Stimulated activated CD4-positive, alpha-beta T cell treated with anti-CD3 and anti-CD28 coated beads, Interleukin-1b, Interleukin-23, amount 100 ng/mL, for 48 hours (primary cell): ENCODE measurements at regions not wholly inside any gene's neighbourhood (a gene's known extent, or its start where the extent isn't known, plus 50 kb on each side); places are given as distances from the start of the nearest gene placed in this dataset.
A peak's percentile ranks its signal among the peaks of the same experiment; 100 is the strongest.

ENCODE experiments used
- DNase-seq: peaks from one replicate; pipeline ENCODE4 v3.0.0-alpha.2; 2020

DNA sequence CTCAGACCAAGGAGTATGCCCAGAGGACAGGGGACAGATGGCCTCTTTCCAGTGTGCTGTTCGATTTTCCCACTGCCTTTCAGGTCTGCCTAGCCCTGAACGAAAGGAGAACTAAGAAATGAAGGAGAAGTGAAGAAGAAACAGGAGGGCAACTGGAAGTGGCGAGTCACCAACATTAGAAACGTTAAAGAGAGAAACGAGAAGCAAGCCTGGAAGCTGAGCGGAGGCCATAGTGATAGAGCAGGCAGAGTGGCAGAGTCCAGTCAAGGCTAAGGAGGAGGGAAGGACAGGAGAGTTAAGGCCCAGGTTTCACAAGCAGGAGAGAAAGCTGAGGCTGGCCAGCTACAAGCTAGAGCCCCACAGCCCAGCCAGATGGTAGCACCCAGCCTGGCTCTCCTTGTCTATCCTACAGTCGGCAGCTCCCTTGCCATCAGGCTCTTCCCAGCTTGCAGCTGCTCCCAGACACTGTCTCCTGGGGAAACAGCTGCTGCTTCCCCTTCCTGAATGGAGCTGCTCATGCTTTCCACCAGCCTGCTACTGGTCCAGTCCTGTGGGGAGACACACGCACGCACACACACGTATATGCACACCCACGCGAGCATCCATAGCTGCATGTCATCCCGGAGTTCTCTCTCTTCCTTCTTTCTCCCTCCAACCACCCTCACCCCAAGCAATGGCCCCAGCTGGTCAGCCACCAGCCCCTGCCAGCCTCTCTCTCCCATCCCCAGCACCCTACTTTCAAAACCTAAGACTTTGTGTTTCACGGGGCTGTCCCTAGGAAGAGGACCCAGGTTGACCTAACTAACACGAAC, 139.7 kb upstream of the CCND2 start:
- no peak for DNase-seq

DNA sequence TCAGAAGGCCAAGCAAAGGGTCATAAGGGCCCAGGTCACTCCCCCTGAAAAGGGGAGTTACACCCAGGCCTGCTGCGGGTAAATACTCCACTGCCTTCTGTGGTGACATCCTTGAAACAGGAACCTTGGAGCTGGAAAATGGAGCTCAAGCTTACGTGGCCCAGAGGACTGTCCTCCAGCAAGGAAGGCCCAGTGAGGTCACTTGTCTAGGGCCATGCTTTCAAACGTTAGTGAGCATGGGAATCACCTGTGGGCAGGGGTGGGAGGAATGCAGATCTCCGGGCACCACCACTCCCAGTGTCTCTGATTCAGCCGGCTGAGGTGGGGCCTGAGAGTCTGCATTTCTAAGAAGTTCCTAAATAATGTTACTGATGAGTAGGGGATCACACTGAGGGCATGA, 140.5 kb upstream of the CCND2 start:
- no peak for DNase-seq

DNA sequence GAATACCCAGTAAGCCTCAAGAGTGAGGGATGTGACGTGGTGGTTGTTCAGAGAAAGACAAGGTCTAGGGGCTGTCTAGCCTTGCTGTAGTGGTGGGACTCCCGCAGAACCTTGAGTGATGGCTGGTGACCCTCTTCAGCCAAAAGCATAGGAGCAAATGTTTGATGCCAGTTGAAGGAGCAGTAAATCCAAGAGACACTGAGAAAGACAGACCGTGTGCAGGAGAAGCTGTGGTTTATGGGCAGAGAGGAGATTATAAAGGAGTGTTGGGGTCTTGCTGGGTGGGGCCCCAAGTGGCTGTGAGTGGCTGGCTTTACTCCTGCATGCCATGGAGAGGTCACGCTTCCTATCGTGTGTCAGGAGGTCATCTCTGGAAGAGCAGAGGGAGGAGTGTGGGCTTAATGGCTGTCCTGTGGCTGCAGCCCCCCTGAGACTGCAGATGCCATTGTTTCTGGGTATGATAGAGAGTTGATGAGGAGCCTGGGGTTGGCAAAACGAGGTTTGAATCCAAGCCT, 152.0 kb upstream of the CCND2 start:
- no peak for DNase-seq

DNA sequence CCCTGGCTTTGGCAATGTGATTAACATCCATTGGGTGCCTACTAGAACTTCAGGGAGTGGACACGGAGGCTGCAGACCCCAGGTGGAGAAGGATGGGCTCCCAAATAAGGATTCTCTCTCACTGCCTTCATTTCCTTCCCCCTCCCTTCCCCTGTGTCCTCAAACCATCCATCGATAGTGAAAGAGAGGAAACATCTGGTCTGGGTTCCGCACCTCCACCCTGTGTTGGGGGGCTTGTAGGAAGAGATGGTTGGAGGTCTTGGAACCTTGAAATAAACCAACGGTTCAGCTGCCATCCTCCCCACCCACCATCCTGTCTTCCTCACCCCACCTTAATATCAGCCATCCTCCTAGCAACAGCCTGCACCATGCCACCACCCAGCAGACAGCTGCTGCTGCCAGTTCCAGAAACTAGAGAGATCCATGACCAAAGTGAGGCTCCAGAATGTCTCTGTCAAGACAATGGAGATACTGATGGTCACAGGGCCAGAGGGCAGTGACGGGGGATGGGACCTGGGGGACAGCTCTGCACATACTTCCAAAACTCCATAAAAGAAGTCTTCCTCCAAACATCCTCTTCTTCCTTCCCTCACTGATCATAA, 153.1 kb upstream of the CCND2 start:
- no peak for DNase-seq

DNA sequence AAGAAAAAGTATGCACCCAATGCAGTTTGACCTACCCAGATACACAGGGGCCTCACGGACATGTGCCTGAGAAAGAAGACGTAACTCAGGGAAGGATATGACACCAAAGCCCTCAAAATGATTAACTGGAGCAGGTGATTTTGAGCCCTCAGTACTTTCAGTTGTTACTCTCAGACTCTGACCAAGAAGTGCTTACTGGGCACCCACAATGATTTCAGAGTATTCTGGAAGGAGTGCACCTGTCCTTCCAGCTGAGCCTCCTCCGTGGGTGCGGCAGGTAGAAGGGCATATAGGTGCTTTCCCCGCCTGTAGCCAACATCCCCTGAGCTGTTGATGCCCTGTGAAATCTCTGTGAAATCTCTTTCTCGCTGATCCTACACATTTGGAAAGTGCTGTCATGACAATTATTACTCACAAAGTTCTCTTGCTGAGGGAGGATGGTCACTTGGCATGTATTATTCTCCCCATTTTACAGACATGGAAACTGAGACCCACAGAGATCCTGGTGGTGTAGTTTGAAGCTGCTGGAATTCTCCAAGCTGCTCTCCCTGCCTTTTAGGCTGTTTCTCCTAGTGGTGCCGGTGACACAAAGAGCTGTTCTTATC, 154.3 kb upstream of the CCND2 start:
- DNase-seq = peak; percentile 84

DNA sequence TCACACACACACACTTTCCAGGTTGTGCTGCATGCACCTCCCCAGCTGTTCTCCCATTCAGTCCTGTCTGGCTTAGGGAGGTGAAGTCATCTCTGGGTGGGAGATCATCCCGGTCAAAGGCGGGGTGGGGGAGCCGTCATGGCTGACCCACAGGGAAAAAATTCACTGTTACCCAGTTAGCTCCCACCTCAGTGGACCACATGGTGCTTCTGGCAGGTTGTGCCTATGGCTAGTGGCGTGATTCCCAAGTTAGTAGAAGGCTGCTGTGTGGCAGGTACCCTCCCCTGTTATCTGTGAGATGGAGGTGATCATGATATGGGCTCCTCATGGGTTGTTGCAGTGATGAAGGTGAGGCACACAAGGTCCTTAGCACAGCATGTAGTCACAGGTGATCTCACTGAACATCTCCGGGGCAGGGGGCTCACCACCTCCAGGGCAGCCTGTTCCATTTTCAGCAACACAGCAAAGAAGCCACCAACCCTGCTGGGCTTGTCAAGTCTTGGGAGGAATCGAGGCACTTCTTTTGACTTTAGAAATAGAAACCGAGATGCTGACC, 154.9 kb upstream of the CCND2 start:
- DNase-seq = peak; percentile 54

DNA sequence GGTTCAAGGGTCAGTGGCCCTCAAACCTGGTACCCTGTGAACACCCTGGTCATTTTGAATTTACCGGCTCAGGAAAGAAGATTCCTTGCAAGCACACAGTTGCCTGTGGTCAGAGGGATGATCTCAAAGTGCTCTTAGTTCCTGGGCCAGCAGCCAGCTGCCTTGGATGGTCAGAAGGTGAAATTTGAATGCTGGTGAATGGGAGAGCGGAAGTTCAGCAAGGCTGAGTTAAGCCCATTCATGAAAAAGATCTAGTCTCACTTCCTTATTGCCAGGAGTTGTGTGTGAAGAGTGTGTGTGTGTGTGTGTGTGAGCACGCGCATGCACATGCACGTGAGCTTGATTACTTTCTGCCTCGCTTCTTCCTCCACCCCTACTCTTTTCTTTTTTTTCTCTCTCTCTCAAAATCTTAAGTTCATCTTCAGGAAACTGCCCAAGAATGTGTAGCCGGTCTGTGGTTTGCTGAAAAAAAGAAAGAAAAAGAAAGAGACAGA, 155.5 kb upstream of the CCND2 start:
- DNase-seq = no peak

DNA sequence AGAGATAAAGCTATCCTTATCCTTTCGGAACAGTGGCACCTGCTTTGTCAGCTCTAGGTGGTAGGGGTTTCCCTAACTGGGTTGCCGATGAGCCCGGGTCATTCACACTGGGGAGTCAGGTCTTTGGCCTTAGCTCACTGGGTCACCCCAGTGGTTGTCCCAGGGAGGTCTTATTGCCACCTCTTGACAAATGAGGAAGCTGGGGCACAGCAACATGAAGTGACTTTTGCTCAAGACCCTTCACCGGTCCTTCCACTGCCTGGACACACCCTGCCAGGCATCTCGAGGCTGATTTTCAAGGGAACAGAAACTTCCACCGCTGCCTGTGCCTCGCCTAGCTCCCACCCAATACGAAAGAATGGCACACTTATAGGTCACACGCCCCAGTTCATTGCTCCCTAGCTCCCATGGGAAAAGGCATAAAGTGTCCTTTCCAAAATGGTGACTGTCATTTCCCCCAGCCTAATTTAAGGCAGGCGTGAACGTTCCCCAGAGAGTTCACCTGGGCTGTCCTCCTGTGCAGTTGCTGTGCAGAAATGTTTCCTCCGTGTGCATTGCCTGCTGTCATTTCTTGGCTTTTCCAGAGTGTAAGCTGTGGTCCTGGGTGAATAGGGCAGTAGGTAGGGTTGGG, 156.1 kb upstream of the CCND2 start:
- DNase-seq = no peak

DNA sequence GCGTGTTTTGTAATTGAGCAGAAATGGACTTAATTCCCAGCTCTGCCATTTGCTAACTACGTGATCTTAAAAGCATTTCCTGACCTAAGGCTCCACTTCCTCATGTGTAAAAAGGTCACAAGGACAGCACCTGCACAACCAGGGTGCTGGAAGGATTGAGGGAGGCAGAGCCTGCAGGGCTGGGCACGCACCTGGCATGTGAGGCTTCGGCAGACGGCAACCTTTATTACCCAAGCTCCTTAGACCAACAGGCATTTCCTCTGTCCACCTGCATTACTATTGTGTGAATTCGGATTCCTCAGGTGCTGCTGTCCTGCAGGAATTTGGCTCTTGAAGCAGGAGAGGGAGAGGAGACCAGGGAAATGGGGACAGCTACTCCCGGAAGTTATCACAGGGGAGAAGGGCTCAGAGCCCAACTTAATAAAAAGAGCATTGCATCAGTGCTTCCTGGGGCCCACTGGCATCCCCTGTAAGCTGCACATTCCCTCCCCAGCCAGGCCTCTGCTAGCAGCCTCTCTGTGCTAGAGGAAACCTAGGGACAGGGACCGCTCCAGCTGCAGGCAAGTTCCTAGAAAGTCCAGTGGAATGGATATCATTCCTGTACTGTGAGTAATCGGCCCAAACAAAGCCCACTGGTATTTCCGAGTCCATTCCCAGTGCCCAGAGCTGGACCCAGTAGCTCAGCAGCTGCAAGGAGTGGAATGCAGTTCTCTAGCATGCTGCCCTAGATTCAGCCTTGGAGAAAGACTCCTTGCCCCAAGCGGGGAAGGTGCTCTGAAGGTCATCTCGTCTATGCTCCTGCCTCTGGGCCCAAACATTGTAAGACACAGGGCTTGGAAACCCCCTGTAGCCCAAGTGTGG, 157.1 kb upstream of the CCND2 start:
- no peak for DNase-seq

DNA sequence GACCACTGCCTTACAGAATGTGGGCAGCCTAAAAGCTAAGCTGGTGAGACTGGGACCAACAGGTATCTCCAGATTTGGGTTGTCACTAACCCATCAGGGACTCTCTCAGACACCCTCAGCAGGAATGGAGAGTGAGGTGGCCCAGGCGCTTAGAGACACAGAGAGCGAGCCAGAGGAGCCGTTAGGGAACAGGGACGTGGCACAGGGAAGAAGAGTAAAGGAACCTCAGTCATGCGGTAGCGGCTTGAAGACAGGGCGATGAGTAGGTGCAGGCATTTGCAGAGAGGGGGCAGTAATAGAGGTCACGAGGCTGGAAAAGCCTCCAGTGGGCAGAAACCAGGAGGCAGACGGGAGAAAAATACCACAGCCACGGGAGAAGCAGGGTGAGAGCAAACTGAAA, 158.0 kb upstream of the CCND2 start:
- no peak for DNase-seq

DNA sequence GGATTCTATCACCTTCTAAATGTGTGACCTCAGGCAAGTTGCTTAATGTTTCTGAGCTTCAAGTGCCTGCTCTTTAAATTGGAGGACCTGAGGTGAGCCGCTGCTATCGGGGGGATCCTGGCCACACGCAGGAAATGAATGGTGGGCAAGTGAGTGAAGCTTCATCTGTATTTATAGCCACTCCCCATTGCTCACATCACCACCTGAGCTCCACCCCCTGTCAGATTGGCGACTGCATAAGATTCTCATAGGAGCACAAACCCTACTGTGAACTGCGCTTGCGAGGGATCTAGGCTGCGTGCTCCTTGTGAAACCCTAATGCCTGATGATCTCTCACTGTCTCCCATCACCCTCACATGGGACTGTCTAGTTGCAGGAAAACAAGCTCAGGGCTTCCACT, 158.6 kb upstream of the CCND2 start:
- no peak for DNase-seq

DNA sequence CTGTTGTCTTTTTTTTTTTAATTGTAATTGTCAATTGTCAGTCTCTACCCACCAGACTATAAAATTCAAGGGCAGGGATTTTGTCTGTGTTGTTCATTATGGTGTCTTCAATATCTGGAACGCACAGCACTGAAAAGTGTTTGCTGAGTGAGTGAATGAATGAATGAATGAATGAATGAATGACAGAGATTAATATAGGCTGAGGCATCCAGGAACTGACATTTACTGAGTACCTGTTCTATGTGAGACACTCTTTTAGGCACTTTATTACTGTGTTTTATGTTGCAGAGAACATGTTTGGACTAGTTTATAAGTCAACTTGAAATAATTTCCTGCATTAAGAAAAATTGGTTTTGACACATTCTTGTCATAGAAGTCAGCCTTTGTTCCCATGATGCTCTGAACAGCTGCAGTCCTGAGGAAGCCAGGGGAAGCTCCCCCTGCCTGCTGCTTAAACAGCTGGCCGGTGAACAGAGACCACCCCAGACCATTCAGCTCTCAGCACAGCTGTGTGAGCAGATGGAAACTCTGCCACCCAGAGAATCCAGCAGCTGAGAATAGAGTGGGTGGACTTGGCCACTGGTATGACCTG, 160.7 kb upstream of the CCND2 start:
- DNase-seq = no peak

DNA sequence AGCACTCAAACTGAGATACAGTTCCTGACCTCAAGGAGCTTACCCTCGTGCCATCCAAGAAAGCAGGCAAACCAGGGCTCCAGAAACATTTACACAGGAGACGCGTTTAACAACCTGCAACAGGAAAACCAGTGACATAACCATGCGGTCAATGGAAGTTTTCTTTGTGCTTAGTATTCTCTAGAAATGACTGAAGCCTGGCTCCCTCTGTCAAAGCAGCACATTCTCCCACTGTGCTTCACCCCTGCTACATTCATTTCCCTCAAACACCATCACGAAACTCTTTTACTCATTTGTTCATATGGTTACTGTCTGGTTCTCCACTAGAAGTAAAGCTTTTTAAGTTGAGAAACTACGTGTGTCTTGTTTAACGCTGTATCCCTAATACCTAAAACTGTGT, 161.3 kb upstream of the CCND2 start:
- peak; percentile 32 for DNase-seq

DNA sequence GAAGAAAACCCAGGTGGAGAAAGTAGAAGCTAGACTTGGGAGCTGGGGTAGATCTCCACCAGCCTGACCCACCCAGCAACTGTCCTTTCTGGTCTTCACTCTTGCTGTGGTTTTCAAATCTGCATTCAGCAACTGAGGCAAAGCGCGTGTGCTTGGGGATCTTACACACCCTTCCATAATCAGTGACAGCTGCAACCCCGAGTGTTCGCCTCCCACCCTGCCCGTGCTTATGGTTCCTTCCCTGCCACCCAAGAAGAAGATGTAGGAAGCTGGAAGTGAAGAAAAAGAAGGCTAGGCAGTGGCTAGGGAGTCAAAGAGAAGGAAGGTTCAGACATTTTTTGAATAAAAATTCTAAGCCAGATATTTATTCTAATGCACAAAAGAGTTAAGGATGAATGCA, 162.6 kb upstream of the CCND2 start:
- DNase-seq = no peak

DNA sequence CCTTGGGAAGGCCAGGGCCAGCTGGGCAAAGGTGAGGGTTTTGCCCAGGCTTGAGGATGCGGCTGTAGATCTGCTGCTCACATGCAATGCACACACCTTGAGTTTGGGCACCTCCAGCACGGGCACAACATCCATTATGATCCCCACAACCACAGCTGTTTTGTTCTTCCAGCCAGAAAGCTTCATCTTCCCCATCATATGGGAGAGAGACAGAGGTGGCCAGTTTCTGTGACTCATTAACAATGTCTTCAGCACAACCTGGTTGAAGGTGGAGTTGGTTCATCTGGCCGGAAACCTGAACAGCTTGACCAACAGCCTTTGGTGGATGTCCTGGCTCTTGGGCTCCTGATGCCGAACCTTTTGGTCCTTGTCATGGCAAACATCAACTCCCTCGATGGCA, 163.7 kb upstream of the CCND2 start:
- no peak for DNase-seq

DNA sequence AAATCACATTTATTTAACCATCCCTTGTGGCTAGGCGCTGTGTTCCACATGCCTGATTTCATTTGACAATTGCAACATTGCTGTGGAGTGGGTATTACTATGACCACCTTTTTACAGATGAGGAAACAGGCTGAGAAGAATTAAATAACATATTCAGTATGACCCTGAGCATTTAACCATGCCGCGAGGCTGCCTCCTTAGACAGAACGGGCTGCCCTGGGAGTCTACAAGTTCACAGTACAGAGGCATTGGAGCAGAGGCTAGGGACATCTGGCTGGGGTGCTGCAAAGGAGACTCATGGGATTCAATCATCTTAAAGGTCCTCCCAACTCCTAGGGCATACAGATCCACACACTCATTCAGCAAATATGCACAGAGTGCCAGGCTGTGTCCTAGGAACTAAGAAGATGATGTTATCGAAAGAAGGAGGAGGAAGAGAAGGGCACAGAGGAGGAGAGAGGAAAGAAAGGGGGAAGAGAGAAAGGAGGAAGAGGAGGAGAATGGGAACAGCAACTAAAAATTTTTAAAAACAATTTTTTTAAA, 164.7 kb upstream of the CCND2 start:
- no peak for DNase-seq

DNA sequence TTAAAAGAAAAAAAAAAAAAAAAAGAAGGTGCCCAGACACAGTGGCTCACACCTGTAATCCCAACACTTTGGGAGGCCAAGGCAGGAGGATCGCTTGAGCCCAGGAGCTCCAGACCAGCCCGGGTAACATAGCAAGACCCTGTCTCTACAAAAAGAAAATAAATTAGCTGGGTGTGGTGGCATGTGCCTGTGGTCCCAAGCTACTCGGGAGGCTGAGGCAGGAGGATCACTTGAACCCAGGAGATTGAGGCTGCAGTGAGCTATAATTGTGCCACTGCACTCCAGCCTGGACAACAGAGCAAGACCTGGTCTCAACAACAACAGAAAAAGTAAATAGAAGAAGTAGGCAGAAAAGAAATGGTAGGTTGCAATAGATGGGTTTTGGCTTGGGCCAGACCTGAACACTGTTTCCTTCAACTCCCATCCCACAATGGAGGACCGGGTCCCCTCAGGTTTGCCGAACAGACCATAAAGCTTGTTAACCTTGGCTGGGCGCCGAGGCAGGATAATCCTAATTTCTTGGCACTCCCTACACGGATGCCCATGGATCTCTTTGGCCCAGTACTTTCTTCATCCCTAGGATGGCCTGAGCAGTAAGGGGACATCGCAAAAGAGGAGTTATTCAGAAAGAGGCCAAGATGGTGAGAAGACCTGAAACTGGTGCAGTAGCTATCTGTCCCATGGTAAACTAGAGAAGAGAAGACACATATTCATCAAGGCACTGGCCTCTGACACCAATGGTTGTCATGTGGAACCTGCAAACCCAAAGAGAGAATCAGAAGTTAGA, 165.5 kb upstream of the CCND2 start:
- no peak for DNase-seq

DNA sequence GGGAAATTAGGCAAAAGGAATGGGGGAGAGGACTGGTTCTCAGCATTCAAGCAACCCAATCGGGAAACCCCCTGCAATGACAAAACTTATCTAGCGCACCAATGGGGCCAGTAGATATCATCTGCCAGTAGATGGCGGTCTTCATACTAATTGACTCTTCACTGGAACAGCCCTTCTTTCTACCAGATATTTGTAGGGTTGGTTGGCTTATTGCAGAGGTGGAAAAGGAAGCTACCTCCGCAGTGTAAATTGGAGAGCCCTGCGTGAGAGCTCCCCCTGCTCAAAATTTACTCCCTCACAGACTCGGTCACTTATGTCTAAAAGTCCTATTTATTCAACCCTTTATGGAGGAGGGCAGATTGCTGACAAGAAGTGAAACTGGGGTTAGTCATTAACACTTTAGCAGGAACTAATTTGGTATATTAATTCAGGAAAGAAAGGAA, 166.1 kb upstream of the CCND2 start:
- DNase-seq = peak; percentile 75

DNA sequence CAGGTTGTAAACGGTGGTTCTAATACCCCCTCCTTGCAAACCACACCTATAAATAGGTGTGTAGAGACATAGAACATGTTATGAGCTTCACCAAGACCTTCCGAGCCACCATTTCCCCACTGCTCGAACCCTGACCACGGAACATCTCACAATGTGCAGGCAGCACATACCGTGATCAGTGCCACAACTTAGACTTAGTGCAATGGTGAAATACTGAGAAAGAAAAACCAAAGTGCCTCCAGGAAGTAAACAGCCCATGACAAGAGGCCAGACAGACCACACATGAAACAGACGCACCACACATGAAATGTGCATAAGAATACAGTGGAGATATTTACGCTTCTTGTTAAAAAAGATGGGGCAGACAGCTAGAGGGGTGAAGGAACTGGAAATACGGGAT, 166.9 kb upstream of the CCND2 start:
- DNase-seq = no peak

DNA sequence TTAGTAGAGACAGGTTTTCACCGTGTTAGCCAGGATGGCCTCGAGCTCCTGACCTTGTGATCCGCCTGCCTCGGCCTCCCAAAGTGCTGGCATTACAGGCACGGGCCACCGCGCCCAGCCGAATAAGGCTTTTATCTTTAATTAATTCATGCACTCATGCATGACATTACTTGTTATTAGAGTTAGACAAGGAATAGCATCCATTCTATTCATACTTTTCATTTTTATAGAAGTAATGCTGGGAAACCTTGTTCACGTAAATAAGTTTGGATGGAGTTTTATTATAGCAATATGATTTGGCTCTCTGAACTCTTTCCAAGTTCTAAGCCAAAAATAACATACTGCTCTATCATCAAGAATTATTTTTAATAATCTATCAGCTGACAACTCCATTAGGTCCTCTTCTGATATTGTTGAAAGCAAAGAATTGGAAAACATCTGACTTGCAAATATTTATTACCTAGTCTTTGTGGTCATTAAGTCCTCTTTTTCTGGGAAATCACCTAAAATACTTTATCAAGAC, 168.8 kb upstream of the CCND2 start:
- DNase-seq = no peak
